ENCODE measurements at regions not wholly inside any gene's neighbourhood (a gene's known extent, or its start where the extent isn't known, plus 50 kb on each side); places are given as distances from the start of the nearest gene placed in this dataset.

- Histone ChIP-seq H3K9ac (no peak overlapping the region), H3F3A (ENCODE audit: insufficient read depth) (no peaks in the 10 kb centered on the region), H2AFZ (0 out of 2 replicates have a peak overlapping the region, but pooled peaks have one; percentile 13), H3K27ac (no peak overlapping the region), H3K4me3 (no peak overlapping the region), H3K27me3 (replicated peaks; ENCODE audit: insufficient read depth) (no peaks in the 10 kb centered on the region; the same call in 1 of the 2 replicates), H3K4me1 (ENCODE audit: insufficient read depth) (no peaks in the 10 kb centered on the region), H3K9me3 (ENCODE audit: low read depth) (no peaks in the 10 kb centered on the region), H3K79me2 (ENCODE audit: insufficient read depth) (no peaks in the 10 kb centered on the region), H3K9me2 (ENCODE audit: insufficient read depth) (no peaks in the 10 kb centered on the region; the same call in 1 of the 2 replicates), H4K20me1 (ENCODE audit: insufficient read depth) (no peaks in the 10 kb centered on the region), H3K4me2 (ENCODE audit: unreplicated experiment) (no peak overlapping the region), H3K36me3 (ENCODE audit: low read depth) (no peaks in the 10 kb centered on the region)
- DNase-seq, result no peak
- in situ Hi-C loops (cut with MboI), result no loop called here
- TF ChIP-seq EZH2 (IDR thresholded peaks at IDR 0.05; ENCODE audit: insufficient read depth, poor library complexity, severe bottlenecking), result no peak
- TF ChIP-seq EZH2phosphoT487 (IDR thresholded peaks at IDR 0.05; ENCODE audit: insufficient read depth, low read depth), result no peak
Measured at GRCh38 chr1:163922743-163923201, 601.0 kb downstream of the NUF2 start.

GRCh38 chr1:163924041-163924440 lies 602.3 kb downstream of the NUF2 start:
- Histone ChIP-seq H3K36me3 (ENCODE audit: low read depth) (no peaks in the 10 kb centered on the region), H3K9me3 (ENCODE audit: low read depth) (no peaks in the 10 kb centered on the region), H3K4me3 (no peak overlapping the region), H3K9ac (no peak overlapping the region), H3K27ac (no peak overlapping the region), H3K4me1 (ENCODE audit: insufficient read depth) (no peaks in the 10 kb centered on the region), H3K27me3 (replicated peaks; ENCODE audit: insufficient read depth) (no peaks in the 10 kb centered on the region; the same call in 1 of the 2 replicates), H3K4me2 (ENCODE audit: unreplicated experiment) (no peak overlapping the region), H3F3A (ENCODE audit: insufficient read depth) (no peaks in the 10 kb centered on the region), H3K79me2 (ENCODE audit: insufficient read depth) (no peaks in the 10 kb centered on the region), H3K9me2 (ENCODE audit: insufficient read depth) (no peaks in the 10 kb centered on the region; the same call in 1 of the 2 replicates), H2AFZ (no peak overlapping the region), H4K20me1 (ENCODE audit: insufficient read depth) (no peaks in the 10 kb centered on the region)
- in situ Hi-C loops (cut with MboI), result no loop called here
- TF ChIP-seq EZH2 (IDR thresholded peaks at IDR 0.05; ENCODE audit: insufficient read depth, poor library complexity, severe bottlenecking) (no peak), EZH2phosphoT487 (IDR thresholded peaks at IDR 0.05; ENCODE audit: insufficient read depth, low read depth) (no peak)
- 93 to 95% methylated on average over 3 of the region's 3 CpGs for WGBS, 2 experiments (ENCODE audit: low coverage in 1 of 2, low lambda C conversion rate in 2 of 2, missing lambda C conversion rate in 2 of 2)
- no peak for DNase-seq

GRCh38 chr1:163927493-163927892 lies 605.7 kb downstream of the NUF2 start:
- TF ChIP-seq EZH2 (IDR thresholded peaks at IDR 0.05; ENCODE audit: insufficient read depth, poor library complexity, severe bottlenecking), result no peak
- TF ChIP-seq EZH2phosphoT487 (IDR thresholded peaks at IDR 0.05; ENCODE audit: insufficient read depth, low read depth), result no peak
- H3K4me1 ChIP-seq (ENCODE audit: insufficient read depth), result no peaks in the 10 kb centered on the region
- H4K20me1 ChIP-seq (ENCODE audit: insufficient read depth), result no peaks in the 10 kb centered on the region
- H3K4me3 ChIP-seq, result no peak overlapping the region
- in situ Hi-C loops (cut with MboI), result no loop called here
- 86 to 100% methylated on average over 1 of the region's 1 CpG for WGBS, 2 experiments (ENCODE audit: low coverage in 1 of 2, low lambda C conversion rate in 2 of 2, missing lambda C conversion rate in 2 of 2)
- H3K27ac ChIP-seq, result no peak overlapping the region
- no peak overlapping the region for H3K4me2 ChIP-seq (ENCODE audit: unreplicated experiment)
- no peaks in the 10 kb centered on the region for H3K79me2 ChIP-seq (ENCODE audit: insufficient read depth)
- no peaks in the 10 kb centered on the region for H3K27me3 ChIP-seq (replicated peaks; ENCODE audit: insufficient read depth)
- no peak overlapping the region for H3K9ac ChIP-seq
- H3K9me2 ChIP-seq (ENCODE audit: insufficient read depth), result no peaks in the 10 kb centered on the region
- DNase-seq, result no peak
- no peaks in the 10 kb centered on the region for H3K9me3 ChIP-seq (ENCODE audit: low read depth)
- no peaks in the 10 kb centered on the region for H3F3A ChIP-seq (ENCODE audit: insufficient read depth)
- H3K36me3 ChIP-seq (ENCODE audit: low read depth), result no peaks in the 10 kb centered on the region
- no peak overlapping the region for H2AFZ ChIP-seq

- Histone ChIP-seq H3K4me2 (ENCODE audit: unreplicated experiment) (no peak overlapping the region), H3K4me3 (no peak overlapping the region), H3K36me3 (ENCODE audit: low read depth) (no peaks in the 10 kb centered on the region), H3K79me2 (ENCODE audit: insufficient read depth) (no peaks in the 10 kb centered on the region), H3K9me2 (ENCODE audit: insufficient read depth) (no peaks in the 10 kb centered on the region), H3K27me3 (replicated peaks; ENCODE audit: insufficient read depth) (no peaks in the 10 kb centered on the region), H3K4me1 (ENCODE audit: insufficient read depth) (no peaks in the 10 kb centered on the region), H3K9ac (no peak overlapping the region), H4K20me1 (ENCODE audit: insufficient read depth) (no peaks in the 10 kb centered on the region), H3K9me3 (ENCODE audit: low read depth) (no peaks in the 10 kb centered on the region), H3F3A (ENCODE audit: insufficient read depth) (no peaks in the 10 kb centered on the region), H3K27ac (no peak overlapping the region), H2AFZ (no peak overlapping the region)
- TF ChIP-seq EZH2 (IDR thresholded peaks at IDR 0.05; ENCODE audit: insufficient read depth, poor library complexity, severe bottlenecking) (no peak), EZH2phosphoT487 (IDR thresholded peaks at IDR 0.05; ENCODE audit: insufficient read depth, low read depth) (no peak)
- in situ Hi-C loops (cut with MboI), result no loop called here
- no peak for DNase-seq
Measured at GRCh38 chr1:163928069-163928468, 606.3 kb downstream of the NUF2 start.

GRCh38 chr1:163928651-163929050 lies 606.9 kb downstream of the NUF2 start:
- Histone ChIP-seq H3K4me2 (ENCODE audit: unreplicated experiment) (no peak overlapping the region), H3K4me1 (ENCODE audit: insufficient read depth) (no peaks in the 10 kb centered on the region), H3K9me3 (ENCODE audit: low read depth) (no peaks in the 10 kb centered on the region), H3K27ac (no peak overlapping the region), H3K9ac (no peak overlapping the region), H4K20me1 (ENCODE audit: insufficient read depth) (no peaks in the 10 kb centered on the region), H3K9me2 (ENCODE audit: insufficient read depth) (no peaks in the 10 kb centered on the region), H3K36me3 (ENCODE audit: low read depth) (no peaks in the 10 kb centered on the region), H3K27me3 (replicated peaks; ENCODE audit: insufficient read depth) (no peaks in the 10 kb centered on the region), H3K4me3 (no peak overlapping the region), H3K79me2 (ENCODE audit: insufficient read depth) (no peaks in the 10 kb centered on the region), H2AFZ (no peak overlapping the region), H3F3A (ENCODE audit: insufficient read depth) (no peaks in the 10 kb centered on the region)
- DNase-seq, result peak; percentile 3
- in situ Hi-C loops (cut with MboI), result no loop called here
- TF ChIP-seq EZH2 (IDR thresholded peaks at IDR 0.05; ENCODE audit: insufficient read depth, poor library complexity, severe bottlenecking) (no peak), EZH2phosphoT487 (IDR thresholded peaks at IDR 0.05; ENCODE audit: insufficient read depth, low read depth) (no peak)
